ENCODE measurements at regions not wholly inside any gene's neighbourhood (a gene's known extent, or its start where the extent isn't known, plus 50 kb on each side); places are given as distances from the start of the nearest gene placed in this dataset.

DNA sequence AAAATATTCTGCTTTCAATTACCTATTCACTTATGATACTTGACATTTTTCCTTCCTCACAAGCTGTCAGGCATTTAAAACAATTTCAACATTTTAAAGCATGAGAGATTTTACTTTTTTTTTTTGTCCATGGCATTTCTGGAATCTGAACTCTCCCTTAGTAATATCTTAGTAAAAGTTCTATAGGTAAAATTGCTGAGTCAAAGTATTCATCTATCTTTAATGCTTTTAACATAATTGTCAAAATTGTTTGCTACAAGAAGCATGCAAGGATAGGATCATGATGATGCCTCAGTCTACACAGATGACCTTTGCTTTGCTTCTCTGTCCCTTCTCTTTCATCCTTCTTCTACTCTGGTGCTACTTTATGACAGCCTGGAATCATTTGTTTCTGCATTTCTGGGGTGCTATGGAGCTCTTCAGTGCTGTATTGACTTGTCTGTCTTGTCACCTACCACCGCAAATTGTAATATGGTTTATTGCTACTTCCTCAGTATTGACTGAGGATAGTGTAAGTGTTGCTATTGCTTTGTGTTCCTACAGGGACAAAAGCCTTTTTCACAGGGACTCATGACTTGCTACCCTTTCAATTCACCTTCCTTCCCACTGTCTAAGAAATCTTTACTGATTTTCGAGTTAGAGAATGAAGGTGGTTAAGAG, 589.8 kb upstream of the ATP2B1 start:
- no peak for DNase-seq (ENCODE audit: low read depth)
- TF ChIP-seq CTCF (IDR thresholded peaks at IDR 0.05; ENCODE audit: insufficient read depth, low read depth, low read length, missing control alignments) = no peak
- H3K4me3 ChIP-seq (ENCODE audit: low read length) = no peak overlapping the region

DNA sequence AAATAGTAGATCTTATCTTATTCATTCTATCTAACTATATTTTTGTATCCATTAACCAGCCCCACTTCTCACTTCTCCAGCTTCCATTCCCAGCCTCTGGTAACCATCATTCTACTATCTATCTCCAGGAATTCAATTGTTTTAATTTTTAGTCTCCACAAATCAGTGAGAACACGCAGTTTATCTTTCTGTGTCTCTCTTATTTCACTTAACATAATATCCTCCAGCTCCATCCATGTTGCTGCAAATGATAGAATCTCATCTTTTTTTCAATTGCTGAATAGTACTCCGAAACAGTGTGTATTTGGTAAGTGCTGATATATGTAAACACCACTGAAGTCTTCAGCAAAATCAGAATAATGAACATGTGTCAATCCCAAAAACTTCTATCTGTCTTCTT, 587.2 kb upstream of the ATP2B1 start:
- no peak for TF ChIP-seq CTCF (IDR thresholded peaks at IDR 0.05; ENCODE audit: insufficient read depth, low read depth, low read length, missing control alignments)

DNA sequence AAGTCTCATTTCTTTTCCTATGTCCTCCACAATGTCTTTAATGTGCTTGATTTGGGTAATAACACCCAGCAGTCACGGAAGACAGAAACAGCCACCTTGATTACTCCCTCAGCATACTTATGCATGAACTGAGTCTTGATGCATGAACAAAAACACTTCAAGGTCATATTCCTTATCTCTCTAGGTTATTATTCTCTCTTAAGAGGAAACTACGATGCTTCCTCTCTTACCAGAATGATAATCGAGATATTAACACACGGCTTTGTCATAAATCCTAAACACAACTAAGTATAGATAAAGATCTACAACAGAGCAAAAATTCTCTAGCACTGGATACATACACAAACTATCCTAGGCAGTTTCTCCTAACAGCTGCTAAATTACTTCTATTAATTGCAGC, 583.5 kb upstream of the ATP2B1 start:
- TF ChIP-seq CTCF (IDR thresholded peaks at IDR 0.05; ENCODE audit: insufficient read depth, low read depth, low read length, missing control alignments) = no peak
- DNase-seq (ENCODE audit: low read depth) = no peak
- no peak overlapping the region for H3K4me3 ChIP-seq (ENCODE audit: low read length)

More for the DNA sequence above, 587.2 kb upstream of the ATP2B1 start:
- H3K4me3 ChIP-seq (ENCODE audit: low read length) = no peak overlapping the region
- no peak for DNase-seq (ENCODE audit: low read depth)

DNA sequence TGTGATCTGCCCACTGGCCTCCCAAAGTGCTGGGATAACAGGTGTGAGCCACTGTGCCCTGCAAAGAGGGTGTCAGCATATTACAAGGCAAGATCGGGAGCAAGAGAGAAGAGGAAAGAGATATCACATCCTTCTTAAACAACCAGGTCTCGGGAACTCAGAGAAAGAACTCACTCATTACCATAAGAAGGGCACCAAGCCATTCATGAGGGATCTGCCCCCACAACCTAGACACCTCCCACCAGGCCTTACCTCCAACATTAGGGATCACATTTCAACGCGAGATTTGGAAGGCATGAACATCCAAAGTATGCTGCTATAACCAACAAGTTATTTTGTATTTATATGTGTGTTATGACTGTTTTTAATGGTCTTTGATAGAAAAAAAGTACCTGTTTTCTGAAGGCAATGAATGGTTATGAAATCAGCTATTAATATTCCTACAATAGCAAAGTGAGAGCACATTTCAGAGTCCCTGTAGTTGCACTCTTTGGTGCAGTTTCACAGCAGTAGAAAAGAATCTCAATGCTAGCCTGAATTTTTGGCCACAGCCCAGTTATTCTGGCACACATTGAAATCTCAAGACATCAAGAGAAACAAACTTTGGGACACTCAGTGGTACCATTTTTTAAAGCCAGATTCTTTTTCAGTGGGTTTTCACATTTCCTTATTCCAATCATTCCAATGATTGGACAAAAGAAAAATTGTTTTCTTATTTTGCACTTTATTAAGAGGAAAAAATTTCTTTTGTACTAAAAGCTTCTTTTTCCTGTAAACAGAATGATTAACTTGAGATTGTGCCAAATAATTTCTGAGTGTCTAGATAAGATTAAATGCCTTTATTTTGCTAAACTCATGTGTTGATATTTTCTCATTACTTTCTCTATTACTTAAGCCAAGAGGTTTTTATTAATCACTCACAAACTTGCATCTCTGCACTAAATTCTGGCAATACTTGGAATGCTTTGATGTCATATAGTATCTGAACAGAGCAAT, 582.6 kb upstream of the ATP2B1 start:
- DNase-seq (ENCODE audit: low read depth) = no peak
- H3K4me3 ChIP-seq (ENCODE audit: low read length) = no peak overlapping the region
- TF ChIP-seq CTCF (IDR thresholded peaks at IDR 0.05; ENCODE audit: insufficient read depth, low read depth, low read length, missing control alignments) = no peak

DNA sequence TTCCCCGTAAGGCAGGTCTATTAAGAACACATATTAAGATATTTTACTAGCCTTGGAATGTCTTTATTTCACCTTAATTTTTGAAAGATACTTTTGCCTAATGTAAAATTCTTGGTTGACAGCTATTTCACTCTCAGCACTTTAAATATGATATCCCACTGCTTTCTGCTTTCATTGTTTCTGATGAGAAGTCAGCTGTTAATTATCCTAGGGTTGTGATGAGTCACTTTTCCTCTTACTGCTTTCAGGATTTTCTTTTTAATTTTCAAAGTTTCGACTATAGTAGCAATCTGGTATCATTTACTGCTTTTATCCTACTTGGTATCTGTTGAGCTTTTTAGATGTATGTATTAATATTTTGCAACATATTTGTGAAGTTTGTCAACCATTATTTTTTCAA, 578.9 kb upstream of the ATP2B1 start:
- no peak for DNase-seq (ENCODE audit: low read depth)
- no peak overlapping the region for H3K4me3 ChIP-seq (ENCODE audit: low read length)
- TF ChIP-seq CTCF (IDR thresholded peaks at IDR 0.05; ENCODE audit: insufficient read depth, low read depth, low read length, missing control alignments) = no peak

GRCh38 chr12:90281154-90281868, 572.7 kb upstream of the ATP2B1 start:
- TF ChIP-seq CTCF (IDR thresholded peaks at IDR 0.05; ENCODE audit: insufficient read depth, low read depth, low read length, missing control alignments) = no peak
- H3K4me3 ChIP-seq (ENCODE audit: low read length) = no peak overlapping the region
- DNase-seq (ENCODE audit: low read depth) = no peak
